NOMO-1 treated with dmso at 0.1 percent for 144 hours (cell line): ENCODE measurements at regions not wholly inside any gene's neighbourhood (a gene's known extent, or its start where the extent isn't known, plus 50 kb on each side); places are given as distances from the start of the nearest gene placed in this dataset.

ENCODE experiments used
- DNase-seq: peaks from one replicate; lab custom pipeline; 2025; ENCODE audit not compliant: unreplicated experiment; lab: John Stamatoyannopoulos, UW

GRCh38 chr15:69931156-69931555 is 166.6 kb downstream of the TLE3 start:
- no peak for DNase-seq

GRCh38 chr15:69934607-69935006 is 163.1 kb downstream of the TLE3 start:
- no peak for DNase-seq

- DNase-seq = no peak
Measured at GRCh38 chr15:69939513-69940440, 157.9 kb downstream of the TLE3 start.

GRCh38 chr15:69940441-69941300 is 157.0 kb downstream of the TLE3 start:
- no peak for DNase-seq

GRCh38 chr15:69941301-69941605 is 156.5 kb downstream of the TLE3 start:
- no peak for DNase-seq

- DNase-seq = no peak
Measured at GRCh38 chr15:69941706-69942495, 155.8 kb downstream of the TLE3 start.

- no peak for DNase-seq
Measured at GRCh38 chr15:69943637-69944036, 154.1 kb downstream of the TLE3 start.

- no peak for DNase-seq
Measured at GRCh38 chr15:69945729-69946128, 152.0 kb downstream of the TLE3 start.

GRCh38 chr15:69946870-69947269 is 150.8 kb downstream of the TLE3 start:
- DNase-seq = no peak

GRCh38 chr15:69947394-69947793 is 150.3 kb downstream of the TLE3 start:
- no peak for DNase-seq

- no peak for DNase-seq
Measured at GRCh38 chr15:69949485-69949884, 148.2 kb downstream of the TLE3 start.

GRCh38 chr15:69951256-69951897 is 146.3 kb downstream of the TLE3 start:
- no peak for DNase-seq

- DNase-seq = no peak
Measured at GRCh38 chr15:69951898-69952555, 145.7 kb downstream of the TLE3 start.

- DNase-seq = no peak
Measured at GRCh38 chr15:69953051-69953450, 144.7 kb downstream of the TLE3 start.

- no peak for DNase-seq
Measured at GRCh38 chr15:69953816-69954215, 143.9 kb downstream of the TLE3 start.

GRCh38 chr15:69954666-69955065 is 143.1 kb downstream of the TLE3 start:
- no peak for DNase-seq

- DNase-seq = no peak
Measured at GRCh38 chr15:69955240-69955894, 142.3 kb downstream of the TLE3 start.

GRCh38 chr15:69956417-69956816 is 141.3 kb downstream of the TLE3 start:
- DNase-seq = no peak

- DNase-seq = no peak
Measured at GRCh38 chr15:69957175-69957574, 140.5 kb downstream of the TLE3 start.
